ENCODE measurements at regions not wholly inside any gene's neighbourhood (a gene's known extent, or its start where the extent isn't known, plus 50 kb on each side); places are given as distances from the start of the nearest gene placed in this dataset.

DNA sequence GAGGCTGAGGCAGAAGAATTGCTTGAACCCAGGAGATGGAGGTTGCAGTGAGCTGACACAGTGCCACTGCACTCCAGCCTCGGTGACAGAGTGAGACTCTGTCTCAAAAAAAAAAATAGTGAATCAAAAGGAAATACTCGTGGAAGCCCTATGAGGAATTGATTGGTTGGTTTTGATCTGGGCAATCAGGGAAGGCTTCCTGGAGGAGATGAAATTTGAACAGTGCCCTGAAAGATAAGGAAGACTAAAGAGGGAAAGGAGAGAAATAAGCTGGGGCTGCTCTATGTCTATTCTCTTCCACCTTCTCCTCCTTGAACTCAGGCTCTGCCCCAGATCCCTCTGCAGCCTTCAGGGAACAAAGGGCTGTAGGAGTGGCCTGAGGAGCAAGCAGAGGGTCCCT is 54.1 kb downstream of the IRF2BPL start:
- no peak for DNase-seq

DNA sequence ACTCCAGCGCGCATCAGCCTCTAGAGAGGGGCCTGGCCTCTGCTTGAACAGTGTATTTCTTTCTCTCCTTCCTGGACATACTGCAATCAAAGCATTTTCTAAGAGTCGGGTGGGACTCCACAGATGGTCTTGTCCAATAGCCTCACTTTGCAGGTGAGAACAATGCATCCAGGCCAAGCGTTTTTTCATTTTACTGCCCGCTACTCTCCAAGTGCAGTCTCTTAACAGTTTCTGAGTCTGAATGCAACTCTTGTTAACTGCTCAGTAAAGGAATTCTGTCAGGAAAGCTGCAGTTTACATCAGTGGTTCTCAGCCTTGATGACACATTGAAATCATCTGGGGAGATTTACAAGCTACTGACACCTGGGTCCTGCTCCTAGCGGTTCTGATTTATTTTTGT is 57.0 kb downstream of the IRF2BPL start:
- no peak for DNase-seq

DNA sequence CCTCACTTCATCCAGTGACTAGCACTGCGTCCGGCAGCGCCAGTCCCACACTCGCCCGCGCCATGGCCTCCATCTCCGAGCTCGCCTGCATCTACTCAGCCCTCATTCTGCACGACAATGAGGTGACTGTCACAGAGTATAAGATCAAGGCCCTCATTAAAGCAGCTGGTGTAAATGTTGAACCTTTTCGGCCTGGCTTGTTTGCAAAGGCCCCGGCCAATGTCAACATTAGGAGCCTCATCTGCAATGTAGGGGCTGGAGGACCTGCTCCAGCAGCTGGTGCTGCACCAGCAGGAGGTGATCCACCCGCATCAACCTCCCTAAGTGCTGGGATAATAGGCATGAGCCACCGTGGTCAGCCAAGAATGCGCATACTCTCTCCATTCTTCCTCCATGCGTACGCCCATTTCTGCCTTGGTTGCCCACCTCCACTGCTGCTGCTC is 59.9 kb downstream of the IRF2BPL start:
- DNase-seq: peak; percentile 62 to 95 (median 77)

DNA sequence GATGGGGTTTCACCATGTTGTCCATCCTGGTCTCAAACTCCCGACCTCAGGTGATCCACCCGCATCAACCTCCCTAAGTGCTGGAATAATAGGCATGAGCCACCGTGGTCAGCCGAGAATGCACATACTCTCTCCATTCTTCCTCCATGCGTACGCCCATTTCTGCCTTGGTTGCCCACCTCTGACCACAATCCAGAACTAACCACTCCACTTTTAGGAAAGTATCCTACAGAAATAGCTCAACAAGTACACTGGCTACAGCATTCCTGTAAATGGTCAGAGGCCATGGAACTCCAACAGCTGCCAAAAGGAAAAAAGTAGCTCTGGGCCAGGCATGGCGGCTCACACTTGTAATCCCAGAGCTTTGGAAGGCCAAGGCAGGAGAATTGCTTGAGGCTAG is 60.7 kb downstream of the IRF2BPL start:
- DNase-seq: no peak

DNA sequence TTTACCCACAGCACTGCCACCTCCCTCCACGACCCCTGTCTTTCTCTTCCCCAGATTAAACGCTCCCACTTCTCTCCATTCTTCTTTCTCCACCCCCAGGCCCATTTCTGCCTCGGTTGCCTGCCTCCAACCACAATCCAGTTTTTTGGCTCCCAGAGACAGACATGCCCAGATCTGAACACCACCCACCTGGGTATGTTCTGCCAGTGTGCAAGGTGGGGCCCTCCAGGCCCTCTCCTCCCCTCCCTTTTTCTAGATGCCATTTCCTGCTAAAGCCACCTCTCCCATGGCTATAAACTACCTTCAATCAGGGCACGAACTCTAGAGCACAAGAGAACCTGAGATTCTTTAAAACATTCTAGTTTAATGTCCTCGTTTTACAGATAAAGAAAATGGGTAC is 63.3 kb downstream of the IRF2BPL start:
- DNase-seq: no peak

DNA sequence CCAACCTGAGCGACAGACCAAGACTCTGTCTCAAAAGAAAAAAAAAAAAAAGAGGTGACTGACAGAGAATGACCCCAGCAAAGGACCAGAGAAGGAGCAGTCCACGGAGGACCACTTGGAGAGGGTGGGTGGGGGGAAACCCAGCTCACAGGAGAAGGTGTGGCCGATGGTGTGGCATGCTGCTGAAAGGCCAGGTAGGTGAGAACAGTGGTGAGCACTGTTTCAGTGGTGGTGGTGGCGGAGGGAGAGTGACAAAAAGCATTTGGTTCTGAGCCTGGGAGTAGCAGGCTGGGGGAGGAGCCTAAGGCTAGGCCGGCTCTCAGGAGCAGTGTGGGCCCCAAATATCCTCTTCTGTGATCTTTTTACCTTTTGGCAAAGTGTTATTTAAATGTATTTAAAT is 63.8 kb downstream of the IRF2BPL start:
- DNase-seq: no peak

DNA sequence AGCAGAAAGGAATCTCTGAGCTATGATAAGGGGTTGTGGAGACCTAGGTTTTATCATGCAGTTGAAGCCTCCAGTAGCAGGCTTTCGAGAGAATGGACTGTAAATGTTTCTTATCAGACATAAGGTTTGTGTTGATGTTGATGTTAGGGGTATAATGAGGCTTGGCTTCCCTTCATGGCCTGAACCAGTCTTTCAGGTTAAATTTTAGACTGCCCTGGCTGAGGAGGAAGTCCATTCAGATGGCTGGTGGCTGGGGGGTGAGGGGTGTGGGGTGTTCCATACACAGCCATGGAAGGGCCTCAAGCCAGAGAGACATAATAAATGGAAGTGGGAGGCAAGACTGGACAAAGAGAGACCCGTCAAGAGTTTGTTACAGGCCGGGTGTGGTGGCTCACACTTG is 65.1 kb downstream of the IRF2BPL start:
- DNase-seq: no peak

DNA sequence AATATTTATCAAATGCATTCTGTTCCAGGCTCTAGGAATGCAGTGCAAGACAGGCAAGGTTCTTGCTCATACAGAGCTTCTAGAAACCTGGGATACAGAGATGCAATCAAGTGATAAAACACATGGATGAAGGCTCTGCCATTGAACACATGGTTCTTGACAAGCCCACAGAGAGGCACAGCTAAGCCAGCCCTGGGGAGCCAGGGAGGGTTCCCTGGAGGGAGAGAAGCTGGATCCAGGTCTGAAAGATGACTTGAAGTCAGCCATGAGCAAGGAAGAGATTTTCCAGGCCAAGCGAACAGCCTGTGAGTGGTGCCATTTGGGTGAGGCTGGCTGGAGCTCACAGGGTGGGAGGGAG is 66.2 kb downstream of the IRF2BPL start:
- no peak for DNase-seq

DNA sequence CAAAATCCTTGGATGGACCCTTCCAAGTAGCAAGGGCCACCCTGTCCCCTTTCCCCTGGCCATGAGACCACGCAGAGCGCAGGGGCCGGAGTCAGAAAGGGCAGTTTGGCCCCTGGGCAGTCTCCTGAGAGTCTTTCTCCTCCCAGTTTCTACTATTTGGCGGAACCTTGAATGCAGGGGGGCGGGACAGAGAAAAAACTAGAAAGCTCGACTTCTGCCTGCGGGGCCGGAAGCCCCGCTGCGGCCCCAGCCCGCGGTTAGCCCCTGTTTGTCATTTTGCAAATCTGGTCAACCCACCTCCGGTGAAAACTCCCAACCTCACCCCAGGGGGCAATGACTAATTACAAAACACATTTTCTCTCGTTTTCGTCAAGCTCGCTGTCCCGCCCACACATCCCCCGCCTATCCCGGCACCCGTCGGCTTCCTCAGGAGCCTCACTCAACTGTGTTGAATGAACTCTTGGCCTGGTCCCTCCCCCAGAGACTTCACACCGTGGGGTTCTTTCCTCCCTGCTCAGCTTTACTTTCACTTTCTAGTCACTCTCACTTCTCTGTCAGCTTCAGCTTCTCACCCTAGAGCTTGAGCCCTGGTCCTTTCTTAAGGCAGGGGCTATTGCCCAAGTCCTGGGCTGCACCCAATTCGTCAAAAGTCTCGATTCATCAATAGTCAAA is 66.7 kb downstream of the IRF2BPL start:
- peak; percentile 66 to 82 (median 67) for DNase-seq

DNA sequence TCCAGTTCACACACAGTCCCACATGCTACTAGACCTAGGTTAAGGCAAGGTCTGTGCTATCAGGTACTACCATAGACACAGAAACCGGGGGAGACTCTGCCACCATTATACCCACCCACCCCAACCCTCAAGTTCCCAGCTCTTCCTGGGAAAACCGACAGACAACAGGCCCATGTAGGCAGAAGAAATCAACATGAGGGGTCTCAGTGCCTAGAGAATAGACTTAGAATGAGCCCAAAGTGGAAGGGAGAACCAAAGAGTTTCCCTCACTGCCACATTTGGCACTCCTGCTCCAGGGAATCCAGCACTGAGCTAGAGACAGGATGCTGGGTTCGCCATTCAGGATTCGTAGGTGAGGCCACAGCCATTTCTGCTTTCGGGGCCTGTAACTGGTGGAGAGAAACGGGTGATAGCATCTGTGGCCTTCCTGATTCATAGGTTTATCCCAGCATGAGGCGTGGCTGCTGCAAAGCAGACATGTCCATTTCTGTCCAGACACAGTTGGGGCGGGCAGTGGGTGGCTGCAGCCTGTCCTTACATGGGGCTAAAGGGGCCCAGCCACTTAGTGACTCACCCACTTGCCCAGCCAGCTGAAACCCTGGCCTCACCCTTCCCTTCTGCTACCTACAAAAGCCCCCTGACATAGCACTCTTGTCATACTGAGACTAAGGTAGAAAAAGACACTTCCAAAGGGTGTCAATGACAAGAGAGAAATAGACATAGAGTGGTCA is 69.4 kb downstream of the IRF2BPL start:
- DNase-seq: no peak

DNA sequence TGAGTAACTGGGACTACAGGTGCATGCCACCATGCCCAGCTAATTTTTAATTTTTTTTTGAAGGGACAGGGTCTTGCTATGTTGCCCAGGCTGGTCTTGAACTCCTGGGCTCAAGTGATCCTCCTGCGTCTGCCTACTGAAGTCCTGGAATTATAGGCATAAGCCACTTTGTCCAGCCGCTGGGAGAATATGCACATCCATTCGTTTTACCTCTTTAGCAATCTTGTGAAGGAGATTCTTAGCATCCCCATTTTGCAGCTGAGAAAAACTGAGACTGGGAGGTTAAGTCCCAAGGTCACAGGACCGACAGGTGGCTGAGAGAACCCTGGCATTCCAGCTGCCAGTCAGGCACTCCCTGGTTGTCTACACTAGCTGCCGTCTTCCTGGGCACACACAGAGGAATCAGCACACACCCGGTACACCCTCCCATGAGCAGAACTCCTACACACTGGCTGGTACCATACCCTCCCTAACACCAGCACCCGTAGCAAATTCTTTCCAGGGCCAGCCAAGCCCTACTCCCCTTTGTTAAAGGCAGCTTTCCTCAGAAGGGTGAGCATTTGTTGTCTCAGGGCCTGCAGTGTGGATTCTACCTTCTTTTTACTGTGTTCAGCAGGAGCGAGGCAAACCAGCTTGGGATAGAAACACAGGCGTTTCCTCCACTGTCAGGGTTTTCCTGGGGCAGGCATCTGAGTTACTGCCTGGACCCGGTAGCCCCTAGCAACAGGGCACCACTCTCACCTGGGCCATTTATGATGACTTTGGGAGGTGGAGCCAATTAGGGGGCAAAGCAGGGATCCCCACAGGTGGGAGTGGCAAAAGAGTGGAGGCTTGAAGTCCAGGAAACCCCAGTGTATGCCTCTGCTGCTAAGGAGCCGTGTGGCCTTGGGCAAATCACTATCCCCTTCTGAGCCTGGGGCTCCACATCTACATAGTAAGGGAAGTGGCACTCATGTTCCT is 70.2 kb downstream of the IRF2BPL start:
- DNase-seq: peak in 2 of 3 experiments; percentile 23 to 55

DNA sequence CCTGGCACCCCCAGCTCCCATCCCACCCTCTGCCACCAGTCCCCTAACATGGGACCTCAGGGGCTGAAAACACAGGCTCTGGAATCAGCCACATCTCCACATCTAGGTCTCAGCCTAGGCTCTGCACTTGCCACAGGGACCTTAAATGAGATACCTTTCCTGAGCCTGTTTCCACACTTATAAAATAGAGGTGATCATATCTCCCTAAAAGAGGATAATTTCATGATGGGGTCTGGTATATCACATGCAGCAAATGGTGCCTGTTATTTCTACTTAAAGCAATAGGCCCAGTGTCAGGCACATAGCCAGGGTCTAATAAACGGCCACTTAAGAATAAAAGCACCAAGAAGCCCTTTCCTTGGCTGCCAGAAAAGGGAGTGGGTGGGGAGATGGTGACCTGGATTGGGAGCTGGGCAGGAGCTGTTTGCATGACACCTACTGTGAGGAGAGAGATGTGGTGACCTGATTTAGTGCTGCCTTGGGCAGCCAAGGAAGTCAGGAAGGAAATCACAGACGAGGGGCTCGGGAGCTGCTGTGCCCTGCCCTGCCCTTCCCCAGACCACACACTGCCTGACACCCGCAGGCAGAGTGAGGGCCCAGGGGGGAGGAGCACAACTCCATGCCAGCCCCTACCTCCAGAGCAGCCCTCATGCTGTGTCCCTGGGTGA is 71.2 kb downstream of the IRF2BPL start:
- DNase-seq: peak; percentile 55 to 87 (median 65)

DNA sequence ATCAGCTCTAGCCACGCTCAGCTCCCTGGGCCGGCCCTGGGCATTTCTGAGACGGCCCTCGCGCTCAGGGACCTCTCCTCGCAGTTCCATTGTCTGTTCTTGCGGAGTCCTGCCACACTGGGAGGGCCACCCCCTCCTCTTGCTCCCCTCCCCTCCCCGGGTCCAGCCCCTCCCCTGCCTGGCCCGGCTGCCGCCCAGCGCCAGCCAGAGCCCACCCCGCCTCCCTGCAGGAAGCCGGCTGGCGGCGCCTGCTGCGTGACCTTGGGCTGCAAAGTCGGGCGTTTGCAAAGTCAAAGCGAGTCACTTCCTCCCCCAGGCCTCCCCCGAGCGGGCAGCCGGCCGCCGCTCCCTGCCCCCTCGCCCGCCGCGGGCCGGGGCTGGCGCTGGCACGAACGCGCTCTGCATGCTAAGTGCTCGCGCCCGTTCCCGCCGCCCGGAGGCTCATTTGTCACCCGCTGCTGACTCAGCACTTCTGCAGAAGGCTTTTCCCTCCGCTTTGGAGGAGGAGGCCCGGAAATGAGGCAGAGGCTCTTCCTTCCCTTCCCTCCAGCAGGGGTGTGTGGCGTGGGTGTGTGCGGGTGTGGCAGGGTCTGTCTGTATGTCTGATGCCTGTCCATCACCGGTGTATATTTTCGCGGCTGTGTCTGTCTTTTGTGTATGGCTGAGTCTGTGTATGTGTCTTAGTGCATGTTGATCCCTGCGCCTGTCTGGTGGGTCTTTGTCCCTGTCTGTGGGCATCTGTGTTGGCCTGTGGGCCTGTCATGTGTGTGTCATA is 72.0 kb downstream of the IRF2BPL start:
- peak; percentile 98 to 99 (median 98) for DNase-seq

DNA sequence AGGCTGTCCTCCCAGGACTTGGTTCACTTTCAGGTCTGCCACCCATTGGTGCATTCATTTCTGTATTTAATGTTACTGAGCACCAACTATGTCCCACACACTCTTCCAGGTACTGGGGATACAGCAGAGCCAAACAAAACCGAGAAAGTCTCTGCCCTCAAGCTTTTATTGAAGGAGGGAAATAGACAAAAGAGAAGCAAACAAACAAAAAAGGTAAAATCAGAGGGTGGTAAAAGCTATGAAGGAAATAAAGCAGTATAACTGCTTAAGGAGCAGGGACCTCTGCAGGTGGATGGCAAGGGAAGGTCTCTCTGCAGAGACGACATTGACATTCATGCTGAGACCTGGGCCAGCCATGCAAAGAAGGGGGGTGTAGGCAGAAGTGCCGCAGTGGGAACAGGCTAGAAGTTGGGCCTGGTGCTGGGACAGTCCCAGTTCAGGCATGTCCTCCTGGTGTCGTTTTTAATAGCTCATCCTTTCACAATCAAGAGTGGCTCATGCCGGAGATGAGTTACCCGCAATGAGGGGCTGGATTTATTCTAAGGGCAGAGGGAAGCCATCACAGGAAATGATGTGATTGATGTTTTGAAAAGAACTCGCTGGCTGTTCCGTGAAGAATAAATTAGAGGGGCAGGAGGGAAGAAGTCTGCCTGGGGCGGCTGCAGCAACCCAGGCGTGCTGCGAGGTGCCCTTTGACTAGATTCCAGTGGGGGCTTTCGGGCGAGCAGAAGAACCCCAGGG is 72.8 kb downstream of the IRF2BPL start:
- DNase-seq: peak in 2 of 3 experiments; percentile 75 to 97

DNA sequence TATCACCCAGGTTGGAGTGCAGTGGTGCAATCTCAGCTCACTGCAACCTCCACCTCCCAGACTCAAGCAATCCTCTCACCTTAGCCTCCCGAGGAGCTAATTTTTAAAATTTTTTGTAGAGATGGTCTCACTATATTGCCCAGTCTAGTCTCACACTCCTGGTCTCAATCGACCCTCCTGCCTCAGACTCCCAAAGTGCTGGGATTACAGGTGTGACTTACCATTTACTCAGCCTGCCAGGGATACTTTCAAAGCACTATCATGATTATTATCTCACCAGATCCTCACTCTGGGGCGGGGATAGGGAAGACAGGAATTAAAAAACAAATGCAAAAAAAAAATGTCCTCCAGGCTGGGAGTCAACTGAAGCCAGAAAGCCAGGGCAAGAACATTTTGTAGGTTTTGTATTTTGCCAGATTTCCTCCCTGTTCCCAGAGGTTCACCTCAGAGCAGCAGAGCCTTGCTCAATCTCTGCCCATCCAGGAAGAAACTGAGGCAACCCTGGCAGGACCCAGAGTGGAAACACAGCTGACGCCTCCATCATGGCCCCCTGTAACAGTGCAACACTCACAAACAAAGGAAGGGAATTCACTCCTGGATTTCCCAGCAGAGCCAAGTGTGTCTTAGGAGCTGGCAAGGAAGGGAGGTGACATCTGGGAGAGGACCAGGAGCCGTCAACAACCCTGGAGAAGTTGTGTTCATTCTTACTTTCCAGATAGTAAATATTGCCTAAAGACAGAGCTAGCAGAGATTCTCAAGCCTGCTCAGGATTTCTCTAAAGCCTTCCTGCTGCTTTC is 73.9 kb downstream of the IRF2BPL start:
- no peak for DNase-seq

DNA sequence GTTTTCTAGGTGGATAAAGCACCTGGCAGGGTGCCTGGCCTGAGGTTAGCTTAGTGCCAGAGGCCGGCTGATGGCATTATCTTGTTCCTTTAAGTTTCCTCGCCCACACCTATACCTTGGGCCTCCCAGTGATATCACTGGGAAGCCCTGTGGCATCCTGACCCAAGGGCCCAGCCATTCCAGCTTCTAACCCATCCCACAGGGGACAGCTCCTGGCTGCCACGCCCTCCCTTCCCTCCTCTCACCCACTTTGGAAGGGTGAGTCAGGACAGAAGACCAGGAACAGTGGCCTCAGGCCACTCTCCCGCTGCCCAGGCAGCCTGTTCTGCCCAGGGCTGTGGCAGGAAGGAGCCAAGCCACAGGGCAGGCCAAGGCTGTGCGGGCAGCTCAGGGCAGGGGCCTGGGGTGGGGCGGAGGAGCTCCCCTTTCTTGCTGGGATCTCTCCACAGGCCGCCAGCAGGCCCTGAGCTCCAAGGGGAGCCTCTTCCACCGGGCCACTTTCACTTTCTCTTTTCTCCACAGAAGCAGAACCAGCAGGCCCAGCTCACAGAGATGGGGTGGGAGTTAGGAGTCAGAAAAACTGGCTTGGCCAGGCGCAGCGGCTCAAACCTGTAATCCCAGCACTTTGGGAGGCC is 75.1 kb downstream of the IRF2BPL start:
- peak in 2 of 3 experiments; percentile 36 to 41 for DNase-seq

DNA sequence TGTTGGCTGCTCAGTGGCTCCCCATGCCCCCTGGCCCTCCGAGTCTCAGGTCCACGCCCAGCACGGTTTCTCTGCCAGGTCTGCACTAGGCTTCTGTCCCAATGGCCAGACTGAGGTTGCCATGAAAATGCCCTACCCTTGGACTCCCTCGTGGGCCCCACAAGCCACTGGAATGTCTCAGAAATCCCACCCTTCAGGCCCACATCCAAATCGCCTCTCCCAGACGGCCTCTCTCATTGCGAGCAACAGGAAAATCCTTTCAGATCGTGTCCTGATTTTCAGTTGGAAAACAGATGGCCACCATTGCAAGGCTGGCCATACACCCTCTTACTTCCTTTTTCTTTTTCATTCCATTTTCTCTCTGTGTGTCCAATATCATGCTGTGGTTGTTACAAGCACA is 77.3 kb downstream of the IRF2BPL start:
- DNase-seq: no peak

DNA sequence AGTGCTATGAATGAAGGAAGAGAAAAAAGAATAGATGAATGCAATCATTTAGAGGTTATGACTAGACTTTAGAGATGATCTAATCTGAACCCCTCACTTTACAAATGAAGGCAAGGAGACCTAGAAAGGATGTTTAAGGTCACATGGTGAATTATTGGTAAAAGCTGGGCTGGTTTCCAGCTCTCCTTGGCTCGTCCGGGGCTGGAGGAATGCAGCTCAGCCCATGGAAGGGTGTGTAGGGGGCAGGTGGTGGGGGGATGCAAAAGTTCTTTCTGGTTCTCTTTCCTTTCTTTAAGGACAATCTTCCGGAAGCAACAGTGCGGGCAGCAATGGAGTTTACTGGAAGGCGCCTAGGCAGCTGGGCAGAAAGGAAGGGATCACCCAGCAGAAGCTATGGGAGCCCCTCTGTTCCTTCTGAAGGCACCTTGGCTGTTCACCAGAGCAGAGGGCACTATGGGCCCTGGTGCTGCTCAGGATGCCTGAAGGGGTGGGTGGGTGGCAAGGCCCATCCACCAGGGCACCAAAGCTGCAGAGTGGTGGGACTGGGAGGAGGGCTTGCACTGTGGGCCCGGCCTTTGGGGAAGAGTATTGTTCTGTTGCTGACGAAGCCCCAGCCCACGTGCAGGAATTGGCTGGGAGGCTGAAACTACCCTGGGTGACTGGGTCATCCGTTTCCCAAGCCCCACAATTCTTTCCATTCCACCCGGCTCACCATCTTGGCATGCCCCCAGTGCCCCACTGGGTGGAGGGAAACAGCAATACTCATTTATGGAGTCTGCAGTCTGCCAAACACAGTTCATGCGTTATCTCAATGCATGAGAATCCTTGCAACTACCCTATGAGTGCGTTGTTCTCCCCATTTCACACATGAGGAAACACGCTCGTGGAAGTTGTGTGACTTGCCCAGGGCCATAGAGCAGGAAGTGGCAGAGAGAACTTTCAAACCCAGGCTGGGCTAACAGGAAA is 78.2 kb downstream of the IRF2BPL start:
- DNase-seq: no peak

DNA sequence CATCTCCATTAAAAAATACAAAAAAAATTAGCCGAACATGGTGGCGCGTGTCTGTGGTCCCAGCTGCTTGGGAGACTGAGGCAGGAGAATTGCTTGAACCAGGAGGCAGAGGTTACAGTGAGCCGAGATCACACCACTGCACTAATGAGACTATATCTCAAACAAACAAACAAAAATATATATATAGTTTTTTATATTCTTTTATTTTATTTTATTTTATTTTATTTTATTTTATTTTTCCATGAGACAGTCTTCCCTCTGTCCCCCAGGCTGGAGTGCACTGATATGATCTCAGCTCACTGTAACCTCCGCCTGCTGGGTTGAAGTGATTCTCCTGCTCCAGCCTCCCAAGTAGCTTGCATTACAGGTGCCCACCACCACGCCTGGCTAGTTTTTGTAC is 79.5 kb downstream of the IRF2BPL start:
- DNase-seq: no peak
